ENCODE measurements at regions not wholly inside any gene's neighbourhood (a gene's known extent, or its start where the extent isn't known, plus 50 kb on each side); places are given as distances from the start of the nearest gene placed in this dataset.

DNA sequence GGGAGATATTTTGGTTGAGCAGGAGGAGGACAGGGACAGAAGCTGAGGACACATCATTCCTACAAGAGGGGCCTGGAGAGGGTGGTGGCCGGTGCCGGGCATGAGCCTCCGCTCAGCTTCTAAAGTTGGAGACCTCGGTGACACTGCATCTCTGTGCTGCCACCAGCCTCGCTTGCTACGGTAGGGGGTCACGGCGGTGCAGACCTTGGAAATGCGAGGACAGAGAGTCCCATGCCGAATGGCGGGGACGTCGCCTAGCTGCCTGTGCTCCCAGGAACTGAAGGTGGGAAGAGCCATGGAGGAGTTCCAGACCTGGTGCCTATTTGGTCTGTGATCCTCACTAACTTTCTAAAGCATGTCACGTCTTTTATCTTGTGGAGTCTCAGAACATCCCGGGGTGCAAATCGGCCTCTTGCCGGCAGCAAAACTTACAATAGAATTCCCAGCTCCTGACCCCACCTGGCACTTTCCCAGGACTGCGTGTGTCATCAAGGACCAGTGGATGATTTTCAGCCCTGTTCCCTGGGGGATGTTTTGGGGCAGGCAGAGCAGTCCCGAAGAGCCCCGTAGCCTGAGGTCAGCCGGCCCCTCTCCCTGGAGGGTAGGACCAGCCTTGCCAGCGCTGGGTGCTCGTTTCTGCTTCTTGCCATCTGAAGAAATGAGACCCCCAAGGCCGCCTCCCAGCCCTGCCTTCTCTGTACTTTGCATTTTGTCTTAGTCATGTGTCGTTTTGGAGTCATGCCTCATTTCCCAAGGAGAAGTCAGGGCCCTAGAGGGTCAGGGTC is 205.8 kb upstream of the SHH start:
- Histone ChIP-seq H3K4me3 (replicated peaks in 1 of 3; ENCODE audit: insufficient read depth in 1 of 3, low read depth in 2 of 3, low read length in 3 of 3) (no peak overlapping the region), H3K27ac (ENCODE audit: extremely low read length, insufficient read depth, low read length) (no peak overlapping the region), H3K27me3 (ENCODE audit: control insufficient read depth in 1 of 2, insufficient read depth in 2 of 2, low read length in 2 of 2) (peaks cover 2 to 59% of the 10 kb centered on the region in 2 experiments; a peak in 3 of 5 replicates), H2AFZ (ENCODE audit: low read length) (no peak overlapping the region), H3K36me3 (replicated peaks in 1 of 2; ENCODE audit: control insufficient read depth in 1 of 2, insufficient read depth in 2 of 2, low read length in 2 of 2) (no peaks in the 10 kb centered on the region), H4K20me1 (ENCODE audit: insufficient read depth, low read length) (no peaks in the 10 kb centered on the region), H3K9ac (ENCODE audit: insufficient read depth, low read depth, low read length) (no peak overlapping the region), H3K9me3 (ENCODE audit: low read length) (no peaks in the 10 kb centered on the region; the same call in 1 of the 2 replicates), H3K4me2 (ENCODE audit: low read depth, low read length) (no peak overlapping the region), H3K79me2 (ENCODE audit: insufficient read depth, low read length) (no peaks in the 10 kb centered on the region), H3K4me1 (ENCODE audit: insufficient read depth, low read length) (no peaks in the 10 kb centered on the region)
- DNase-seq (ENCODE audit: low spot score) (no peak), FAIRE-seq (no peak), ATAC-seq (no peak)
- TF ChIP-seq ATM (IDR thresholded peaks at IDR 0.05; ENCODE audit: borderline replicate concordance) (no peak), ZNF510 (CRISPR knock-in tag; IDR thresholded peaks at IDR 0.05; ENCODE audit: low read depth) (no peak), ZNF17 (CRISPR knock-in tag; IDR thresholded peaks at IDR 0.05) (no peak), ZNF143 (CRISPR knock-in tag; IDR thresholded peaks at IDR 0.05) (no peak), REXO4 (CRISPR knock-in tag; IDR thresholded peaks at IDR 0.05; ENCODE audit: borderline replicate concordance) (no peak), NCOA1 (CRISPR knock-in tag; IDR thresholded peaks at IDR 0.05) (no peak), ZBTB42 (CRISPR knock-in tag; IDR thresholded peaks at IDR 0.05) (no peak)
- TF ChIP-seq, protein P1, sequence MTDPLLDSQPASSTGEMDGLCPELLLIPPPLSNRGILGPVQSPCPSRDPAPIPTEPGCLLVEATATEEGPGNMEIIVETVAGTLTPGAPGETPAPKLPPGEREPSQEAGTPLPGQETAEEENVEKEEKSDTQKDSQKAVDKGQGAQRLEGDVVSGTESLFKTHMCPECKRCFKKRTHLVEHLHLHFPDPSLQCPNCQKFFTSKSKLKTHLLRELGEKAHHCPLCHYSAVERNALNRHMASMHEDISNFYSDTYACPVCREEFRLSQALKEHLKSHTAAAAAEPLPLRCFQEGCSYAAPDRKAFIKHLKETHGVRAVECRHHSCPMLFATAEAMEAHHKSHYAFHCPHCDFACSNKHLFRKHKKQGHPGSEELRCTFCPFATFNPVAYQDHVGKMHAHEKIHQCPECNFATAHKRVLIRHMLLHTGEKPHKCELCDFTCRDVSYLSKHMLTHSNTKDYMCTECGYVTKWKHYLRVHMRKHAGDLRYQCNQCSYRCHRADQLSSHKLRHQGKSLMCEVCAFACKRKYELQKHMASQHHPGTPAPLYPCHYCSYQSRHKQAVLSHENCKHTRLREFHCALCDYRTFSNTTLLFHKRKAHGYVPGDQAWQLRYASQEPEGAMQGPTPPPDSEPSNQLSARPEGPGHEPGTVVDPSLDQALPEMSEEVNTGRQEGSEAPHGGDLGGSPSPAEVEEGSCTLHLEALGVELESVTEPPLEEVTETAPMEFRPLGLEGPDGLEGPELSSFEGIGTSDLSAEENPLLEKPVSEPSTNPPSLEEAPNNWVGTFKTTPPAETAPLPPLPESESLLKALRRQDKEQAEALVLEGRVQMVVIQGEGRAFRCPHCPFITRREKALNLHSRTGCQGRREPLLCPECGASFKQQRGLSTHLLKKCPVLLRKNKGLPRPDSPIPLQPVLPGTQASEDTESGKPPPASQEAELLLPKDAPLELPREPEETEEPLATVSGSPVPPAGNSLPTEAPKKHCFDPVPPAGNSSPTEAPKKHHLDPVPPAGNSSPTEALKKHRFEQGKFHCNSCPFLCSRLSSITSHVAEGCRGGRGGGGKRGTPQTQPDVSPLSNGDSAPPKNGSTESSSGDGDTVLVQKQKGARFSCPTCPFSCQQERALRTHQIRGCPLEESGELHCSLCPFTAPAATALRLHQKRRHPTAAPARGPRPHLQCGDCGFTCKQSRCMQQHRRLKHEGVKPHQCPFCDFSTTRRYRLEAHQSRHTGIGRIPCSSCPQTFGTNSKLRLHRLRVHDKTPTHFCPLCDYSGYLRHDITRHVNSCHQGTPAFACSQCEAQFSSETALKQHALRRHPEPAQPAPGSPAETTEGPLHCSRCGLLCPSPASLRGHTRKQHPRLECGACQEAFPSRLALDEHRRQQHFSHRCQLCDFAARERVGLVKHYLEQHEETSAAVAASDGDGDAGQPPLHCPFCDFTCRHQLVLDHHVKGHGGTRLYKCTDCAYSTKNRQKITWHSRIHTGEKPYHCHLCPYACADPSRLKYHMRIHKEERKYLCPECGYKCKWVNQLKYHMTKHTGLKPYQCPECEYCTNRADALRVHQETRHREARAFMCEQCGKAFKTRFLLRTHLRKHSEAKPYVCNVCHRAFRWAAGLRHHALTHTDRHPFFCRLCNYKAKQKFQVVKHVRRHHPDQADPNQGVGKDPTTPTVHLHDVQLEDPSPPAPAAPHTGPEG (CRISPR knock-in tag; IDR thresholded peaks at IDR 0.05) = no peak
- TF ChIP-seq, protein P2, sequence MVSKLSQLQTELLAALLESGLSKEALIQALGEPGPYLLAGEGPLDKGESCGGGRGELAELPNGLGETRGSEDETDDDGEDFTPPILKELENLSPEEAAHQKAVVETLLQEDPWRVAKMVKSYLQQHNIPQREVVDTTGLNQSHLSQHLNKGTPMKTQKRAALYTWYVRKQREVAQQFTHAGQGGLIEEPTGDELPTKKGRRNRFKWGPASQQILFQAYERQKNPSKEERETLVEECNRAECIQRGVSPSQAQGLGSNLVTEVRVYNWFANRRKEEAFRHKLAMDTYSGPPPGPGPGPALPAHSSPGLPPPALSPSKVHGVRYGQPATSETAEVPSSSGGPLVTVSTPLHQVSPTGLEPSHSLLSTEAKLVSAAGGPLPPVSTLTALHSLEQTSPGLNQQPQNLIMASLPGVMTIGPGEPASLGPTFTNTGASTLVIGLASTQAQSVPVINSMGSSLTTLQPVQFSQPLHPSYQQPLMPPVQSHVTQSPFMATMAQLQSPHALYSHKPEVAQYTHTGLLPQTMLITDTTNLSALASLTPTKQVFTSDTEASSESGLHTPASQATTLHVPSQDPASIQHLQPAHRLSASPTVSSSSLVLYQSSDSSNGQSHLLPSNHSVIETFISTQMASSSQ (IDR thresholded peaks at IDR 0.05; ENCODE audit: low read depth) = no peak
- TF ChIP-seq, protein P2 (CRISPR knock-in tag; IDR thresholded peaks at IDR 0.05; ENCODE audit: borderline replicate concordance) = no peak
- intact Hi-C loops (cut with micrococcal nuclease; ENCODE audit: unreplicated experiment) = no loop called here
- BruUV-seq (replicated peaks) = no TSS peak
- WGBS (ENCODE audit: low lambda C conversion rate) = 28% methylated on average over 13 of the region's 25 CpGs
- in situ Hi-C loops (cut with HindIII; ENCODE audit: extremely low pct_ligation_motif_present, low pct_unique_long_range_greater_than_20kb) = no loop called here
- ChIA-PET POLR2A (no interaction called here), CTCF (ENCODE audit: low intra/inter-chr PET ratio, low total read pairs) (no interaction called here)

Measured in HepG2 (cell line).